OCI-LY1 (cell line): ENCODE measurements at regions not wholly inside any gene's neighbourhood (a gene's known extent, or its start where the extent isn't known, plus 50 kb on each side); places are given as distances from the start of the nearest gene placed in this dataset.

Experiments used
- H2AFZ ChIP-seq: fragments of 200-600 bp; sonication (generic), shearing (Covaris generic); 2 replicates; pipeline ENCODE4 v1.6.0; 2014; ENCODE audit warnings: antibody characterized with exemption, mild to moderate bottlenecking, low read length
- H3F3A ChIP-seq: fragments of 200-600 bp; sonication (generic), shearing (Covaris generic); 2 replicates; pipeline ENCODE4 v1.6.0; 2014; ENCODE audit warnings: mild to moderate bottlenecking, antibody characterized with exemption, low read length, moderate library complexity; ENCODE audit not compliant: insufficient read depth
- H3K27ac ChIP-seq: fragments of 200-600 bp; sonication (generic); 2 replicates; pipeline ENCODE4 v1.5.1; 2014; ENCODE audit warnings: low read length, mixed run types, mild to moderate bottlenecking, low read depth; ENCODE audit not compliant: poor library complexity, severe bottlenecking
- H3K27me3 ChIP-seq: fragments of 200-600 bp; sonication (generic); 2 replicates; pipeline ENCODE4 v1.6.0; 2014; ENCODE audit warnings: antibody characterized with exemption, mild to moderate bottlenecking, low read length, moderate library complexity; ENCODE audit not compliant: insufficient read depth
- H3K36me3 ChIP-seq: fragments of 200-600 bp; sonication (generic); 2 replicates; pipeline ENCODE4 v1.6.1; 2014; ENCODE audit warnings: mild to moderate bottlenecking, antibody characterized with exemption, low read length, moderate library complexity, mixed read lengths; ENCODE audit not compliant: insufficient read depth
- H3K4me1 ChIP-seq: fragments of 200-600 bp; sonication (generic); 2 replicates; pipeline ENCODE4 v1.5.1; 2014; ENCODE audit warnings: mild to moderate bottlenecking, low read length, moderate library complexity; ENCODE audit not compliant: insufficient read depth, severe bottlenecking
- H3K4me2 ChIP-seq: fragments of 200-600 bp; sonication (generic), shearing (Covaris generic); 2 replicates; pipeline ENCODE4 v1.6.1; 2014; ENCODE audit warnings: low read length
- H3K4me3 ChIP-seq: fragments of 200-600 bp; sonication (generic); 2 replicates; pipeline ENCODE4 v1.5.1; 2014; ENCODE audit warnings: low read length, low read depth, mild to moderate bottlenecking, mixed read lengths; ENCODE audit not compliant: poor library complexity, severe bottlenecking
- H3K79me2 ChIP-seq: fragments of 200-600 bp; shearing (Covaris generic); 2 replicates; pipeline ENCODE4 v1.6.1; 2016; ENCODE audit warnings: mixed run types, low read length, mixed read lengths; ENCODE audit not compliant: insufficient read depth
- H3K9ac ChIP-seq: fragments of 200-600 bp; sonication (generic), shearing (Covaris generic); 2 replicates; pipeline ENCODE4 v1.6.1; 2014; ENCODE audit warnings: mild to moderate bottlenecking, low read length, mixed read lengths
- H3K9me2 ChIP-seq: fragments of 200-600 bp; sonication (generic), shearing (Covaris generic); 2 replicates; pipeline ENCODE4 v1.6.1; 2014; ENCODE audit warnings: low read depth, mild to moderate bottlenecking, low read length, mixed read lengths
- H3K9me3 ChIP-seq: fragments of 200-600 bp; shearing (Covaris generic); 2 replicates; pipeline ENCODE4 v1.6.1; 2014; ENCODE audit warnings: low read length, mixed read lengths
- H4K20me1 ChIP-seq: fragments of 200-600 bp; sonication (generic), shearing (Covaris generic); 2 replicates; pipeline ENCODE4 v1.6.0; 2016; ENCODE audit warnings: mild to moderate bottlenecking, low read length; ENCODE audit not compliant: insufficient read depth
- CTCF ChIP-seq: fragments of 200-600 bp; sonication (generic), shearing (Covaris generic); IDR thresholded peaks from 2 replicates; pipeline ENCODE4 v1.5.1; 2017; ENCODE audit warnings: mild to moderate bottlenecking, antibody characterized with exemption, low read length, moderate library complexity, mixed read lengths
- EZH2 ChIP-seq: fragments of 200-600 bp; sonication (generic), shearing (Covaris generic); IDR thresholded peaks from 2 replicates; pipeline ENCODE4 v1.8.0; 2017; ENCODE audit warnings: borderline replicate concordance, mixed run types, mild to moderate bottlenecking, antibody characterized with exemption, low read length, moderate library complexity, mixed read lengths

- H3K4me1 ChIP-seq: no peaks in the 10 kb centered on the region
- no peak overlapping the region for H3K4me3 ChIP-seq
- no peak overlapping the region for H3K4me2 ChIP-seq
- TF ChIP-seq EZH2 (no peak), CTCF (no peak)
- no peak overlapping the region for H3K9ac ChIP-seq
- H4K20me1 ChIP-seq: no peaks in the 10 kb centered on the region
- H3K9me2 ChIP-seq: no peaks in the 10 kb centered on the region
- H3K79me2 ChIP-seq: no peaks in the 10 kb centered on the region
- H3K27me3 ChIP-seq: peaks cover 3% of the 10 kb centered on the region; the same call in 1 of the 2 replicates
- no peaks in the 10 kb centered on the region for H3F3A ChIP-seq
- no peak overlapping the region for H3K27ac ChIP-seq
- no peaks in the 10 kb centered on the region for H3K9me3 ChIP-seq
- no peak overlapping the region for H2AFZ ChIP-seq
- no peaks in the 10 kb centered on the region for H3K36me3 ChIP-seq
These were observed 54.7 kb upstream of the FOXF1 start for GRCh38 chr16:86455640-86456039.

GRCh38 chr16:86457501-86458148, 52.7 kb upstream of the FOXF1 start:
- Histone ChIP-seq H3K9me3 (no peaks in the 10 kb centered on the region), H3K79me2 (no peaks in the 10 kb centered on the region), H3K4me2 (no peak overlapping the region), H3K27me3 (peaks cover 11% of the 10 kb centered on the region; the same call in 1 of the 2 replicates), H3K36me3 (no peaks in the 10 kb centered on the region), H3K9ac (no peak overlapping the region), H3K4me1 (no peaks in the 10 kb centered on the region), H3K9me2 (no peaks in the 10 kb centered on the region), H4K20me1 (no peaks in the 10 kb centered on the region), H3K27ac (no peak overlapping the region), H2AFZ (no peak overlapping the region), H3K4me3 (no peak overlapping the region), H3F3A (no peaks in the 10 kb centered on the region)
- no peak for TF ChIP-seq EZH2
- TF ChIP-seq CTCF: no peak

- no peak overlapping the region for H3K4me2 ChIP-seq
- no peak for TF ChIP-seq CTCF
- TF ChIP-seq EZH2: no peak
- H3K4me1 ChIP-seq: no peaks in the 10 kb centered on the region
- no peaks in the 10 kb centered on the region for H3K36me3 ChIP-seq
- no peak overlapping the region for H2AFZ ChIP-seq
- H3K9ac ChIP-seq: no peak overlapping the region
- no peaks in the 10 kb centered on the region for H3K79me2 ChIP-seq
- no peaks in the 10 kb centered on the region for H3K9me2 ChIP-seq
- H4K20me1 ChIP-seq: no peaks in the 10 kb centered on the region
- H3F3A ChIP-seq: no peaks in the 10 kb centered on the region
- peaks cover 11% of the 10 kb centered on the region; the same call in 1 of the 2 replicates for H3K27me3 ChIP-seq
- no peak overlapping the region for H3K4me3 ChIP-seq
- H3K9me3 ChIP-seq: no peaks in the 10 kb centered on the region
- H3K27ac ChIP-seq: no peak overlapping the region
These were observed 52.1 kb upstream of the FOXF1 start for GRCh38 chr16:86458149-86458777.
